HCT116 (cell line): ENCODE measurements at regions not wholly inside any gene's neighbourhood (a gene's known extent, or its start where the extent isn't known, plus 50 kb on each side); places are given as distances from the start of the nearest gene placed in this dataset.
"Not testable (repeated sequence)": the region's sequence is repeated elsewhere in the genome, so short reads cannot be mapped to it uniquely, and the experiment has no call there.

ENCODE experiments used
- ATAC-seq: fragments of 200-7000 bp; cut with Tn5 transposase; 2 replicates; pipeline ENCODE4 v1.9.1; 2020; ENCODE audit warnings: mild to moderate bottlenecking, moderate library complexity
- BruUV-seq: library from RNA; stranded (reverse); fragments of 400-500 nt; replicated peaks from 2 replicates; lab custom pipeline; 2021; lab: Mats Ljungman, UMichigan
- CTCF ChIA-PET: fragments of 300-600 bp; sonication (Branson Sonifier 250); formaldehyde crosslinking; loops from one replicate; lab custom pipeline; 2021; ENCODE audit warnings: antibody characterized with exemption; lab: Charles Lee
- POLR2A ChIA-PET: fragments of 300-600, 350-600 bp; sonication (Branson Sonifier 250); formaldehyde crosslinking; loops from one replicate; lab custom pipeline; 2021; ENCODE audit warnings: antibody characterized with exemption; lab: Charles Lee
- RAD21 ChIA-PET, 2 experiments: fragments of 300-600 bp; sonication (Branson Sonifier 250); formaldehyde crosslinking; loops; one replicate each; lab custom pipeline; 2023; ENCODE audit warnings: low total read pairs in 2 of 2; ENCODE audit not compliant: uncharacterized antibody in 2 of 2, unreplicated experiment in 2 of 2, low non-redundant PET in 1 of 2; lab: Charles Lee
- DNase-seq: peaks from one replicate; pipeline ENCODE4 v3.0.0-alpha.2; 2010; ENCODE audit warnings: low read depth, low spot score
- H2AFZ ChIP-seq: fragments of 200-600 bp; shearing (Covaris generic), sonication (generic); 2 replicates; pipeline ENCODE4 v1.6.1; 2017; ENCODE audit warnings: low read depth, mixed run types, mixed read lengths, antibody characterized with exemption, low read length; ENCODE audit not compliant: poor library complexity, severe bottlenecking
- H3K27ac ChIP-seq: 2 replicates; pipeline ENCODE4 v1.5.1; 2012; ENCODE audit warnings: low read depth, low read length
- H3K27me3 ChIP-seq: fragments of 200-600 bp; sonication (generic); 2 replicates; pipeline ENCODE4 v1.6.1; 2016; ENCODE audit warnings: mixed run types, low read length, mixed read lengths; ENCODE audit not compliant: insufficient read depth
- H3K36me3 ChIP-seq, 2 experiments: fragments of 200-500 bp in 1 of 2; fragments of 200-600 bp in 1 of 2; sonication (Bioruptor generic) in 1 of 2; sonication (generic) in 1 of 2; 2 replicates each; pipeline versions ENCODE4 v1.5.1 to v1.6.1; 2014 to 2016; ENCODE audit warnings: low read length in 2 of 2, inconsistent platforms in 1 of 2, mixed read lengths in 1 of 2, mixed run types in 1 of 2; ENCODE audit not compliant: insufficient read depth in 2 of 2, control insufficient read depth in 1 of 2
- H3K4me1 ChIP-seq, 2 experiments: fragments of 200-600 bp in 1 of 2; sonication (generic) in 1 of 2; 2 replicates each; pipeline versions ENCODE4 v1.5.1 to v1.6.1; 2012 to 2017; ENCODE audit warnings: low read length in 2 of 2, inconsistent platforms in 1 of 2, mild to moderate bottlenecking in 1 of 2, mixed read lengths in 1 of 2, mixed run types in 1 of 2, moderate library complexity in 1 of 2; ENCODE audit not compliant: insufficient read depth in 2 of 2, control insufficient read depth in 1 of 2
- H3K4me2 ChIP-seq: fragments of 200-600 bp; sonication (generic); 2 replicates; pipeline ENCODE4 v1.6.1; 2017; ENCODE audit warnings: mixed run types, low read length, mixed read lengths
- H3K4me3 ChIP-seq, 2 experiments: fragments of 200-600 bp in 1 of 2; sonication (generic) in 1 of 2; replicated peaks in 1 of 2; 2 replicates each; pipeline ENCODE4 v1.5.1; 2011 to 2016; ENCODE audit warnings: low read length in 2 of 2, control low read depth in 1 of 2, low read depth in 1 of 2, mild to moderate bottlenecking in 1 of 2, mixed read lengths in 1 of 2, mixed run types in 1 of 2
- H3K79me2 ChIP-seq: fragments of 200-600 bp; sonication (generic); 2 replicates; pipeline ENCODE4 v1.6.1; 2017; ENCODE audit warnings: mild to moderate bottlenecking, mixed run types, low read length, moderate library complexity, mixed read lengths; ENCODE audit not compliant: insufficient read depth
- H3K9ac ChIP-seq: fragments of 200-600 bp; sonication (generic); 2 replicates; pipeline ENCODE4 v1.6.1; 2016; ENCODE audit warnings: low read length, mixed read lengths
- H3K9me2 ChIP-seq: fragments of 200-600 bp; sonication (generic), shearing (Covaris generic); 2 replicates; pipeline ENCODE4 v1.6.1; 2017; ENCODE audit warnings: mixed run types, mild to moderate bottlenecking, moderate library complexity; ENCODE audit not compliant: insufficient read depth
- H3K9me3 ChIP-seq, 2 experiments: fragments of 200-500 bp in 1 of 2; fragments of 200-600 bp in 1 of 2; sonication (Bioruptor generic) in 1 of 2; sonication (generic) in 1 of 2; 2 replicates each; pipeline ENCODE4 v1.6.1; 2014 to 2017; ENCODE audit warnings: low read length in 2 of 2, mixed read lengths in 2 of 2, inconsistent platforms in 1 of 2, low read depth in 1 of 2, mild to moderate bottlenecking in 1 of 2, mixed run types in 1 of 2, moderate library complexity in 1 of 2; ENCODE audit not compliant: control insufficient read depth in 1 of 2, insufficient read depth in 1 of 2
- H4K20me1 ChIP-seq: fragments of 200-600 bp; sonication (generic), shearing (Covaris generic); 2 replicates; pipeline ENCODE4 v1.6.1; 2017; ENCODE audit warnings: mixed run types, mild to moderate bottlenecking, moderate library complexity; ENCODE audit not compliant: insufficient read depth
- RAD21 ChIP-seq: IDR thresholded peaks from 2 replicates; pipeline ENCODE4 v1.6.1; 2012; ENCODE audit warnings: low read depth, mild to moderate bottlenecking
- intact Hi-C: fragments of 100-400 bp; cut with micrococcal nuclease; formaldehyde crosslinking; loops from 2 replicates; pipeline ENCODE4 v1.10.0; 2022
- TF ChIP-seq, protein P1 (sequence below), 3 experiments: fragments of 200-600 bp in 1 of 3; sonication (generic) in 1 of 3; IDR thresholded peaks in 2 of 3; conservative IDR thresholded peaks in 1 of 3; 2 replicates each; pipeline ENCODE4 v1.5.1; 2012 to 2017; ENCODE audit warnings: low read depth in 2 of 3, low read length in 2 of 3, antibody characterized with exemption in 1 of 3, borderline replicate concordance in 1 of 3, control low read depth in 1 of 3, mild to moderate bottlenecking in 1 of 3, mixed read lengths in 1 of 3, mixed run types in 1 of 3, moderate library complexity in 1 of 3; ENCODE audit not compliant: insufficient read depth in 1 of 3

DNA sequence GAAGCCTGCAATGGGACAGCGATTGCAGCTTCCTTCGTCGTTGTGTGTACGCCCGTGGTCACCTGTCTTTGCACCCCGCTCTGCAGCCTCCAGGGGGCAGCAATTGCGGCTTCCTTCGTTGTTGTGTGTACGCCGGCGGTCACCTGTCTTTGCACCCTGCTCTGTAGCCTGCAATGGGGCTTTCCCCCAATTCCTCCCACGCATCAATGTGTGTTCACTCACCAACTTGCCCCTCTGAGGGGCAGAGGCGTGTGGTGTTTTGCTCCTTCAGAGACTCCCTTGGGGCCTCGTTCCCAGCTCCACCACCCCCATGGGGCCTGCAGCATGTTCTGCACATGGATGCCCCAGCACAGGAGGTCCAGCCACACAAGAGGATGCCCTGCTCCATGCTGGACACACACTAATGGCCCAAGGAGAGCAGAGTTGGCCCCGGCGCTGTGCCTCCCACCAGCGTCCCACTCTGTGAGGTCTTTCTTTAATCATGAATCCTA is 197.1 kb downstream of the LAT start:
- H3K27ac ChIP-seq, H2AFZ ChIP-seq, H3K9me2 ChIP-seq, H3K4me1 ChIP-seq, BruUV-seq, CTCF ChIA-PET, H3K9ac ChIP-seq, H3K27me3 ChIP-seq, intact Hi-C loops, H3K4me3 ChIP-seq, POLR2A ChIA-PET, H3K36me3 ChIP-seq, H3K79me2 ChIP-seq, RAD21 ChIA-PET, H4K20me1 ChIP-seq, H3K9me3 ChIP-seq, H3K4me2 ChIP-seq: not testable (repeated sequence)
- peak; percentile 39; the same call in 1 of the 2 replicates for TF ChIP-seq RAD21
- TF ChIP-seq, protein P1, sequence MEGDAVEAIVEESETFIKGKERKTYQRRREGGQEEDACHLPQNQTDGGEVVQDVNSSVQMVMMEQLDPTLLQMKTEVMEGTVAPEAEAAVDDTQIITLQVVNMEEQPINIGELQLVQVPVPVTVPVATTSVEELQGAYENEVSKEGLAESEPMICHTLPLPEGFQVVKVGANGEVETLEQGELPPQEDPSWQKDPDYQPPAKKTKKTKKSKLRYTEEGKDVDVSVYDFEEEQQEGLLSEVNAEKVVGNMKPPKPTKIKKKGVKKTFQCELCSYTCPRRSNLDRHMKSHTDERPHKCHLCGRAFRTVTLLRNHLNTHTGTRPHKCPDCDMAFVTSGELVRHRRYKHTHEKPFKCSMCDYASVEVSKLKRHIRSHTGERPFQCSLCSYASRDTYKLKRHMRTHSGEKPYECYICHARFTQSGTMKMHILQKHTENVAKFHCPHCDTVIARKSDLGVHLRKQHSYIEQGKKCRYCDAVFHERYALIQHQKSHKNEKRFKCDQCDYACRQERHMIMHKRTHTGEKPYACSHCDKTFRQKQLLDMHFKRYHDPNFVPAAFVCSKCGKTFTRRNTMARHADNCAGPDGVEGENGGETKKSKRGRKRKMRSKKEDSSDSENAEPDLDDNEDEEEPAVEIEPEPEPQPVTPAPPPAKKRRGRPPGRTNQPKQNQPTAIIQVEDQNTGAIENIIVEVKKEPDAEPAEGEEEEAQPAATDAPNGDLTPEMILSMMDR (IDR thresholded peaks at IDR 0.05 in 2 of 3, conservative IDR thresholded peaks at IDR 0.05 in 1 of 3; ENCODE audit: borderline replicate concordance in 1 of 3, insufficient read depth in 1 of 3, low read depth in 2 of 3, low read length in 2 of 3), result peak; percentile 28 to 51 (median 29); a peak in 5 of 6 replicates
- peak; percentile 13 for DNase-seq
- peak; percentile 87 for ATAC-seq

DNA sequence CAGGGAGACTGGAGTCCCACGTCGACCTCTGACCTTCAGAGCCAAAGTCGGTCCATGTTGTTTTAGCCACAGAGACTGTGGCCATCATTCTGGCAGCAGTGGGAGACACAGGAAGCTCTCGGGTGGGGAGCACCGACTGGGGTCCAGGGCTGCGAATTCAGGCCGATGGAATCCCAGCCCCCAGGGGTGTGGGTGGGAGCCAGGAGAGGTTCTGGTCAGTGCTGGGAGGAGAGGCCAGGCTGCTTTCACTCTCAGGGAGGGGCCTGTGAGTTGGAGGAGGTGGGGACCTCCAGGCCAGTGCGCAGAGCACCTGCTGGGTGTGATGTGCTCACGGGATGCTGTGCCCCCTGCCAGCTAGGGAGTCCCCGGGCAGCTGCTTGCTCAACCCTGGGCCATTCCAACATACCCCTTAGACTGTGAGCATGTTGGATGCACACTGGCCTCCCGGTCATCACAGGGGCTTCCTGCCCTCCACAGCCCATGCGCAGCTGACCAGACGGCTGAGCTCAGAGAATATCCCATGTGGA is 196.5 kb downstream of the LAT start:
- H3K27ac ChIP-seq, H2AFZ ChIP-seq, H3K36me3 ChIP-seq, H3K4me3 ChIP-seq, H3K9ac ChIP-seq, H3K9me2 ChIP-seq, BruUV-seq, intact Hi-C loops, H3K79me2 ChIP-seq, CTCF ChIA-PET, H3K4me1 ChIP-seq, H3K27me3 ChIP-seq, H3K9me3 ChIP-seq, POLR2A ChIA-PET, H4K20me1 ChIP-seq, RAD21 ChIA-PET, DNase-seq, H3K4me2 ChIP-seq: not testable (repeated sequence)
- peak; percentile 16; the same call in 1 of the 2 replicates for ATAC-seq

DNA sequence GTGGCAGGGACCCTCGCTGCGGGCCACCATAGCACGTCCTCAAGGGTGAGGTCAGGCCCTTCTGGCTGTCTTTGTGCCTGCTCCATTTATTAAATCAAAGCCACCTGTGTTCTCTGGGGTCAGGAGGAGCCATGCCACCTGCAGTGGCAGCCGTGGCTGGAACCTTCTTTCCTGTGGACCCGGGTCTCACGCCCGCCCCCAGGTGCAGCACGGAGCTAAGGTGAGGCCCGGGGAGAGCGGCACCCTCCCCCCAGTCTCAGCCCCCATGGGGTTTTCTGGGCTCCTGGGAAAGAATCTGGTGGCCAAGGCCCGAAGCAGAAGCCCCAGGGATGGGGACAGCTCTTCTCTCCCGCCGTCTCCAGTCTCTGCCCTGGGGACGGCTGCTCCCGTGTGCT is 195.4 kb downstream of the LAT start:
- H3K36me3 ChIP-seq, H2AFZ ChIP-seq, H4K20me1 ChIP-seq, H3K79me2 ChIP-seq, H3K9me3 ChIP-seq, H3K27me3 ChIP-seq, H3K27ac ChIP-seq, H3K4me3 ChIP-seq, POLR2A ChIA-PET, BruUV-seq, intact Hi-C loops, H3K4me2 ChIP-seq, DNase-seq, H3K4me1 ChIP-seq, H3K9me2 ChIP-seq, H3K9ac ChIP-seq, RAD21 ChIA-PET, CTCF ChIA-PET, ATAC-seq: not testable (repeated sequence)
